ENCODE measurements at regions not wholly inside any gene's neighbourhood (a gene's known extent, or its start where the extent isn't known, plus 50 kb on each side); places are given as distances from the start of the nearest gene placed in this dataset.

GRCh38 chr10:129033340-129033739 is 433.7 kb upstream of the MGMT start:
- no peak for FAIRE-seq

- FAIRE-seq = no peak
Measured at GRCh38 chr10:129033790-129034272, 433.2 kb upstream of the MGMT start.

GRCh38 chr10:129035052-129035827 is 431.8 kb upstream of the MGMT start:
- no peak for FAIRE-seq

GRCh38 chr10:129038522-129038921 is 428.5 kb upstream of the MGMT start:
- FAIRE-seq = no peak

- FAIRE-seq = no peak
Measured at GRCh38 chr10:129039406-129040370, 427.4 kb upstream of the MGMT start.

GRCh38 chr10:129040377-129040776 is 426.7 kb upstream of the MGMT start:
- no peak for FAIRE-seq

GRCh38 chr10:129041916-129042315 is 425.1 kb upstream of the MGMT start:
- no peak for FAIRE-seq

- FAIRE-seq = no peak
Measured at GRCh38 chr10:129042776-129043595, 424.1 kb upstream of the MGMT start.

GRCh38 chr10:129043691-129044090 is 423.4 kb upstream of the MGMT start:
- FAIRE-seq = no peak

GRCh38 chr10:129045599-129045998 is 421.4 kb upstream of the MGMT start:
- FAIRE-seq = no peak

- FAIRE-seq = no peak
Measured at GRCh38 chr10:129046065-129046681, 420.9 kb upstream of the MGMT start.

GRCh38 chr10:129046962-129047361 is 420.1 kb upstream of the MGMT start:
- FAIRE-seq = no peak

- no peak for FAIRE-seq
Measured at GRCh38 chr10:129047600-129047999, 419.4 kb upstream of the MGMT start.

GRCh38 chr10:129048513-129048912 is 418.5 kb upstream of the MGMT start:
- FAIRE-seq = no peak

GRCh38 chr10:129049501-129049900 is 417.5 kb upstream of the MGMT start:
- FAIRE-seq = no peak

- no peak for FAIRE-seq
Measured at GRCh38 chr10:129055225-129055624, 411.8 kb upstream of the MGMT start.

- FAIRE-seq = no peak
Measured at GRCh38 chr10:129055986-129056385, 411.1 kb upstream of the MGMT start.

GRCh38 chr10:129056734-129057689 is 410.0 kb upstream of the MGMT start:
- no peak for FAIRE-seq

GRCh38 chr10:129057856-129058663 is 409.0 kb upstream of the MGMT start:
- FAIRE-seq = no peak

GRCh38 chr10:129058664-129059155 is 408.3 kb upstream of the MGMT start:
- no peak for FAIRE-seq

Data from endometrium (tissue), 2 donors.